ENCODE measurements at regions not wholly inside any gene's neighbourhood (a gene's known extent, or its start where the extent isn't known, plus 50 kb on each side); places are given as distances from the start of the nearest gene placed in this dataset.

- no peaks in the 10 kb centered on the region for H3K9me3 ChIP-seq (ENCODE audit: severe bottlenecking)
- no peak overlapping the region for H3K27ac ChIP-seq (ENCODE audit: poor library complexity, severe bottlenecking)
- no peaks in the 10 kb centered on the region for H3K4me1 ChIP-seq (ENCODE audit: insufficient read depth, poor library complexity, severe bottlenecking)
- ATAC-seq (ENCODE audit: low read depth): no peak
- no peak for TF ChIP-seq CTCF (IDR thresholded peaks at IDR 0.05; ENCODE audit: poor library complexity, severe bottlenecking)
- H3K36me3 ChIP-seq (ENCODE audit: low read depth): no peaks in the 10 kb centered on the region
- no peaks in the 10 kb centered on the region for H3K27me3 ChIP-seq (ENCODE audit: insufficient read depth, poor library complexity, severe bottlenecking)
- DNase-seq (ENCODE audit: low spot score): no peak
- no peak overlapping the region for H3K4me3 ChIP-seq (ENCODE audit: severe bottlenecking)
These were observed 354.1 kb upstream of the SEMA3A start for GRCh38 chr7:84548366-84549365.

GRCh38 chr7:84547331-84547730 is 352.7 kb upstream of the SEMA3A start:
- no peaks in the 10 kb centered on the region for H3K27me3 ChIP-seq (ENCODE audit: insufficient read depth, poor library complexity, severe bottlenecking)
- DNase-seq (ENCODE audit: low spot score): no peak
- TF ChIP-seq CTCF (IDR thresholded peaks at IDR 0.05; ENCODE audit: poor library complexity, severe bottlenecking): no peak

GRCh38 chr7:84546403-84546802 is 351.8 kb upstream of the SEMA3A start:
- DNase-seq (ENCODE audit: low spot score) (no peak), ATAC-seq (ENCODE audit: low read depth) (no peak)
- no peak overlapping the region for H3K4me3 ChIP-seq (ENCODE audit: severe bottlenecking)
- TF ChIP-seq CTCF (IDR thresholded peaks at IDR 0.05; ENCODE audit: poor library complexity, severe bottlenecking): no peak
- H3K4me1 ChIP-seq (ENCODE audit: insufficient read depth, poor library complexity, severe bottlenecking): no peaks in the 10 kb centered on the region
- no peak overlapping the region for H3K27ac ChIP-seq (ENCODE audit: poor library complexity, severe bottlenecking)
- no peaks in the 10 kb centered on the region for H3K36me3 ChIP-seq (ENCODE audit: low read depth)
- H3K9me3 ChIP-seq (ENCODE audit: severe bottlenecking): no peaks in the 10 kb centered on the region
- H3K27me3 ChIP-seq (ENCODE audit: insufficient read depth, poor library complexity, severe bottlenecking): no peaks in the 10 kb centered on the region

More at GRCh38 chr7:84547331-84547730, 352.7 kb upstream of the SEMA3A start:
- H3K9me3 ChIP-seq (ENCODE audit: severe bottlenecking): no peaks in the 10 kb centered on the region
- H3K4me1 ChIP-seq (ENCODE audit: insufficient read depth, poor library complexity, severe bottlenecking): no peaks in the 10 kb centered on the region
- H3K27ac ChIP-seq (ENCODE audit: poor library complexity, severe bottlenecking): no peak overlapping the region
- H3K36me3 ChIP-seq (ENCODE audit: low read depth): no peaks in the 10 kb centered on the region
- no peak overlapping the region for H3K4me3 ChIP-seq (ENCODE audit: severe bottlenecking)
- no peak for ATAC-seq (ENCODE audit: low read depth)

GRCh38 chr7:84538268-84538667 is 343.7 kb upstream of the SEMA3A start:
- ATAC-seq (ENCODE audit: low read depth) (no peak), DNase-seq (ENCODE audit: low spot score) (no peak)
- no peak overlapping the region for H3K27ac ChIP-seq (ENCODE audit: poor library complexity, severe bottlenecking)
- no peaks in the 10 kb centered on the region for H3K36me3 ChIP-seq (ENCODE audit: low read depth)
- H3K9me3 ChIP-seq (ENCODE audit: severe bottlenecking): no peaks in the 10 kb centered on the region
- TF ChIP-seq CTCF (IDR thresholded peaks at IDR 0.05; ENCODE audit: poor library complexity, severe bottlenecking): no peak
- H3K4me1 ChIP-seq (ENCODE audit: insufficient read depth, poor library complexity, severe bottlenecking): no peaks in the 10 kb centered on the region
- H3K4me3 ChIP-seq (ENCODE audit: severe bottlenecking): no peak overlapping the region
- no peaks in the 10 kb centered on the region for H3K27me3 ChIP-seq (ENCODE audit: insufficient read depth, poor library complexity, severe bottlenecking)

All from RWPE2 (cell line).